A673 (cell line): ENCODE measurements at regions not wholly inside any gene's neighbourhood (a gene's known extent, or its start where the extent isn't known, plus 50 kb on each side); places are given as distances from the start of the nearest gene placed in this dataset.

Source experiments
- EZH2 ChIP-seq: fragments of 200-600 bp; sonication (generic); IDR thresholded peaks from 2 replicates; pipeline ENCODE4 v1.6.1; 2017; ENCODE audit warnings: borderline replicate concordance, low read depth, mild to moderate bottlenecking, mixed read lengths, antibody characterized with exemption, low read length; ENCODE audit not compliant: poor library complexity, severe bottlenecking
- TF ChIP-seq, protein P1 (sequence below): fragments of 300-800, 200-600 bp; sonication (generic); conservative IDR thresholded peaks from 2 replicates; pipeline ENCODE4 v1.5.1; 2017; ENCODE audit warnings: low read depth, mild to moderate bottlenecking, antibody characterized with exemption, low read length, moderate library complexity, mixed read lengths

- TF ChIP-seq, protein P1, sequence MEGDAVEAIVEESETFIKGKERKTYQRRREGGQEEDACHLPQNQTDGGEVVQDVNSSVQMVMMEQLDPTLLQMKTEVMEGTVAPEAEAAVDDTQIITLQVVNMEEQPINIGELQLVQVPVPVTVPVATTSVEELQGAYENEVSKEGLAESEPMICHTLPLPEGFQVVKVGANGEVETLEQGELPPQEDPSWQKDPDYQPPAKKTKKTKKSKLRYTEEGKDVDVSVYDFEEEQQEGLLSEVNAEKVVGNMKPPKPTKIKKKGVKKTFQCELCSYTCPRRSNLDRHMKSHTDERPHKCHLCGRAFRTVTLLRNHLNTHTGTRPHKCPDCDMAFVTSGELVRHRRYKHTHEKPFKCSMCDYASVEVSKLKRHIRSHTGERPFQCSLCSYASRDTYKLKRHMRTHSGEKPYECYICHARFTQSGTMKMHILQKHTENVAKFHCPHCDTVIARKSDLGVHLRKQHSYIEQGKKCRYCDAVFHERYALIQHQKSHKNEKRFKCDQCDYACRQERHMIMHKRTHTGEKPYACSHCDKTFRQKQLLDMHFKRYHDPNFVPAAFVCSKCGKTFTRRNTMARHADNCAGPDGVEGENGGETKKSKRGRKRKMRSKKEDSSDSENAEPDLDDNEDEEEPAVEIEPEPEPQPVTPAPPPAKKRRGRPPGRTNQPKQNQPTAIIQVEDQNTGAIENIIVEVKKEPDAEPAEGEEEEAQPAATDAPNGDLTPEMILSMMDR: no peak
- TF ChIP-seq EZH2: no peak
Observed at GRCh38 chr5:174649391-174649790, 75.0 kb upstream of the MSX2 start.
